Osteocyte (in vitro differentiated cells): ENCODE measurements at regions not wholly inside any gene's neighbourhood (a gene's known extent, or its start where the extent isn't known, plus 50 kb on each side); places are given as distances from the start of the nearest gene placed in this dataset.

Experiments used
- DNase-seq: peaks from one replicate; pipeline ENCODE4 v3.0.0; 2021; ENCODE audit warnings: mixed read lengths; ENCODE audit not compliant: unreplicated experiment; ENCODE audit errors: extremely low spot score
- H3K27ac Mint-ChIP-seq: one replicate; pipeline ENCODE4 v1.8.0; 2021; ENCODE audit warnings: mild to moderate bottlenecking, mixed read lengths; ENCODE audit not compliant: unreplicated experiment
- H3K27me3 Mint-ChIP-seq: one replicate; pipeline ENCODE4 v1.8.0; 2021; ENCODE audit warnings: mixed read lengths; ENCODE audit not compliant: unreplicated experiment
- H3K36me3 Mint-ChIP-seq: one replicate; pipeline ENCODE4 v1.8.0; 2021; ENCODE audit warnings: mixed read lengths; ENCODE audit not compliant: unreplicated experiment
- H3K4me1 Mint-ChIP-seq: one replicate; pipeline ENCODE4 v1.8.0; 2021; ENCODE audit warnings: mixed read lengths; ENCODE audit not compliant: unreplicated experiment
- H3K4me3 Mint-ChIP-seq: one replicate; pipeline ENCODE4 v1.8.0; 2021; ENCODE audit warnings: mild to moderate bottlenecking, moderate library complexity, mixed read lengths; ENCODE audit not compliant: unreplicated experiment
- H3K9me3 Mint-ChIP-seq: one replicate; pipeline ENCODE4 v1.8.0; 2021; ENCODE audit warnings: mixed read lengths; ENCODE audit not compliant: unreplicated experiment
- CTCF ChIP-seq: fragments of 200-600 bp; sonication (generic); IDR thresholded peaks from 2 replicates; pipeline ENCODE4 v1.5.0; 2021; ENCODE audit warnings: antibody characterized with exemption, mild to moderate bottlenecking, moderate library complexity

- DNase-seq, result no peak
- Mint-ChIP-seq H3K36me3 (no peaks in the 10 kb centered on the region), H3K27me3 (peaks cover 2% of the 10 kb centered on the region), H3K4me1 (peaks cover 23% of the 10 kb centered on the region), H3K4me3 (peak overlapping the region; percentile 87), H3K9me3 (no peaks in the 10 kb centered on the region), H3K27ac (peak overlapping the region; percentile 91)
- peak; percentile 89 for TF ChIP-seq CTCF
Observed at GRCh38 chr2:168346725-168347477, 99.5 kb upstream of the STK39 start.

GRCh38 chr2:168348076-168348475 lies 100.7 kb upstream of the STK39 start:
- Mint-ChIP-seq H3K4me3 (no peak overlapping the region), H3K4me1 (peaks cover 23% of the 10 kb centered on the region), H3K27me3 (peaks cover 2% of the 10 kb centered on the region), H3K36me3 (peaks cover 2% of the 10 kb centered on the region), H3K27ac (no peak overlapping the region), H3K9me3 (peaks cover 2% of the 10 kb centered on the region)
- TF ChIP-seq CTCF, result peak; percentile 53
- no peak for DNase-seq

GRCh38 chr2:168350380-168350779 lies 103.0 kb upstream of the STK39 start:
- H3K4me1 Mint-ChIP-seq, result peaks cover 13% of the 10 kb centered on the region
- H3K4me3 Mint-ChIP-seq, result no peak overlapping the region
- no peak for DNase-seq
- peaks cover 2% of the 10 kb centered on the region for H3K36me3 Mint-ChIP-seq
- peaks cover 5% of the 10 kb centered on the region for H3K27me3 Mint-ChIP-seq
- no peak for TF ChIP-seq CTCF
- no peak overlapping the region for H3K27ac Mint-ChIP-seq
- H3K9me3 Mint-ChIP-seq, result peaks cover 10% of the 10 kb centered on the region

GRCh38 chr2:168353251-168353650 lies 102.8 kb upstream of the CERS6 start:
- H3K4me3 Mint-ChIP-seq, result no peak overlapping the region

More at GRCh38 chr2:168353251-168353650, 102.8 kb upstream of the CERS6 start:
- Mint-ChIP-seq H3K36me3 (peaks cover 2% of the 10 kb centered on the region), H3K27me3 (peaks cover 3% of the 10 kb centered on the region), H3K27ac (no peak overlapping the region), H3K9me3 (peaks cover 10% of the 10 kb centered on the region), H3K4me1 (peaks cover 5% of the 10 kb centered on the region)
- no peak for TF ChIP-seq CTCF
- DNase-seq, result no peak
